ENCODE measurements at regions not wholly inside any gene's neighbourhood (a gene's known extent, or its start where the extent isn't known, plus 50 kb on each side); places are given as distances from the start of the nearest gene placed in this dataset.
"Not testable (repeated sequence)": the region's sequence is repeated elsewhere in the genome, so short reads cannot be mapped to it uniquely, and the experiment has no call there.

- no peak overlapping the region for H3K4me3 ChIP-seq (ENCODE audit: low read length)
- DNase-seq (ENCODE audit: low read depth), result no peak
- TF ChIP-seq, protein P1, sequence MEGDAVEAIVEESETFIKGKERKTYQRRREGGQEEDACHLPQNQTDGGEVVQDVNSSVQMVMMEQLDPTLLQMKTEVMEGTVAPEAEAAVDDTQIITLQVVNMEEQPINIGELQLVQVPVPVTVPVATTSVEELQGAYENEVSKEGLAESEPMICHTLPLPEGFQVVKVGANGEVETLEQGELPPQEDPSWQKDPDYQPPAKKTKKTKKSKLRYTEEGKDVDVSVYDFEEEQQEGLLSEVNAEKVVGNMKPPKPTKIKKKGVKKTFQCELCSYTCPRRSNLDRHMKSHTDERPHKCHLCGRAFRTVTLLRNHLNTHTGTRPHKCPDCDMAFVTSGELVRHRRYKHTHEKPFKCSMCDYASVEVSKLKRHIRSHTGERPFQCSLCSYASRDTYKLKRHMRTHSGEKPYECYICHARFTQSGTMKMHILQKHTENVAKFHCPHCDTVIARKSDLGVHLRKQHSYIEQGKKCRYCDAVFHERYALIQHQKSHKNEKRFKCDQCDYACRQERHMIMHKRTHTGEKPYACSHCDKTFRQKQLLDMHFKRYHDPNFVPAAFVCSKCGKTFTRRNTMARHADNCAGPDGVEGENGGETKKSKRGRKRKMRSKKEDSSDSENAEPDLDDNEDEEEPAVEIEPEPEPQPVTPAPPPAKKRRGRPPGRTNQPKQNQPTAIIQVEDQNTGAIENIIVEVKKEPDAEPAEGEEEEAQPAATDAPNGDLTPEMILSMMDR (conservative IDR thresholded peaks at IDR 0.05; ENCODE audit: low read depth, low read length), result no peak
These were observed 520.2 kb upstream of the NUDT12 start for GRCh38 chr5:104082754-104083153.

DNA sequence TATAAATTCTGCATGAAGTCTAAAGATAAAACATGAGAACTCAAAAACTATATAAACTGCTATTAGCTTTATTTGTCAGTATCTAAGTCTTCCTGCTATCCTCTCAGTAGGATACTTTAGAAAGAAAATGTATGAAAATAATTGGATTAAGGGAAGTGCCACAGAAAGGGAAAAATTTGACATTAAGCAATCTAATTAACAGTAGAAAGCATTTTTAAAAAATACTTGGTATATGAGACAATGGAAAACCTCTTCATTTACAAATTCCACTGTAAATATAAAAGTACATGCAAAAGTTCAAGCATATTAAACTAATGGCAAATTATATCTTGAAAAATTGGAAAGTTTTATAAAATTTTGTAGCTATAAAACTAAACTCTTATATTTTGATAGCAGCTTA is 518.6 kb upstream of the NUDT12 start:
- TF ChIP-seq, protein P1 (conservative IDR thresholded peaks at IDR 0.05; ENCODE audit: low read depth, low read length), result no peak
- DNase-seq (ENCODE audit: low read depth), result no peak

GRCh38 chr5:104080646-104081175 is 518.1 kb upstream of the NUDT12 start:
- no peak overlapping the region for H3K4me3 ChIP-seq (ENCODE audit: low read length)
- no peak for DNase-seq (ENCODE audit: low read depth)
- TF ChIP-seq, protein P1 (conservative IDR thresholded peaks at IDR 0.05; ENCODE audit: low read depth, low read length), result no peak

More for the DNA sequence above, 518.6 kb upstream of the NUDT12 start:
- H3K4me3 ChIP-seq (ENCODE audit: low read length), result no peak overlapping the region

GRCh38 chr5:104079861-104080645 is 517.5 kb upstream of the NUDT12 start:
- DNase-seq (ENCODE audit: low read depth); H3K4me3 ChIP-seq (ENCODE audit: low read length): not testable (repeated sequence)

GRCh38 chr5:104071887-104072286 is 509.3 kb upstream of the NUDT12 start:
- no peak overlapping the region for H3K4me3 ChIP-seq (ENCODE audit: low read length)
- TF ChIP-seq, protein P1 (conservative IDR thresholded peaks at IDR 0.05; ENCODE audit: low read depth, low read length), result no peak
- no peak for DNase-seq (ENCODE audit: low read depth)

DNA sequence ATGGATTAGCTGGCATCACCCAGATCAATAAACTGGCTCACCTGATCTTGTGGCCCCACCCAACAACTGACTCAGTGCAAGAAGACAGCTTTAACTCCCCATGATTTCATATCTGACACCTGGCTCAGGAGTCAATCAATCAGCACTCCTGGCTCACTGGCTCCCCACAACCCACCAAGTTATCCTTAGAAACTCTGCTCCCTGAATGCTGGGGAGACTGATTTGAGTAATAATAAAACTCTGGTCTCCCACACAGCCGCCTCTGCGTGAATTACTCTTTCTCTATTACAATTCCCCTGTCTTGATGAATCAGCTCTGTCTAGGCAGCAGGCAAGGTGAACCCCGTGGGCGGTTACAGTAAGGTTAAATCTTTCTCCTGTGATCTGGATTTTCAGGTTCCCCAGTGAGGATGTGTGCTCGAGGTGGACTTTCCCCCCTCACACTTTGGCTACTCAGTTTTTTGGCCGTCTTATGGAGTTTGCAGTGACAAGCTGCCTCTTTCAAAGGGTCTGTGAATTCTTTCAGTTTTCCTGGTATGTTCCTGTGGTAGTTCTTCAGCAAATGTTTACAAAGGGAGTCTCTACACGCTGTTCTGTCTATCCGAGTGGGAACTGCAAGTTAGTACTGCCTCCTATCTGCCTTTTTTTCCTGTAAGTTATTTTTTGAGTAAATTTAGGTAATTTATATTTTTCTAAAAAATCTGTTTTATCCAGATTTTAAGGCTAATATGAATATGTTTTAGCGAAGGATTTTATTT is 500.2 kb upstream of the NUDT12 start:
- no peak overlapping the region for H3K4me3 ChIP-seq (ENCODE audit: low read length)
- TF ChIP-seq, protein P1 (conservative IDR thresholded peaks at IDR 0.05; ENCODE audit: low read depth, low read length), result no peak
- no peak for DNase-seq (ENCODE audit: low read depth)

DNA sequence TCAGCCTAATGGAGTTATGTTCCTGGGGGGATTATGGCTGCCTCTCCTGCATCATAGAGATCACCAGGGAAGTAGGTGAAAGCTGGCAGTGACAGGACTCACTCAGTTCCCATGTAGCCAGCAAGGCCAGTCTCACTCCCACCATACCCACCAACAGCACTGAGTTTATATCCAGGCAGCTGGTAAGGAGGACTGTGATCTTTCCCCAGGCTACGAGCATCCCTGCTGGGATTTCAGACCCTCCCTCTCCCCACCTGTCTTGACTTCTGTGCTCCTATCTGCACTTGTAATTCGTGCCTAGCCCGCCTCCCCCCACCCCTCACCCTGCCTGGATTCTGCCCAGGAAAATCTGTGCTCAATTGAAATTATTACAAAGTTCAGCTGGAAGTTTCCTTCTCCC is 499.1 kb upstream of the NUDT12 start:
- DNase-seq (ENCODE audit: low read depth), result no peak
- H3K4me3 ChIP-seq (ENCODE audit: low read length), result no peak overlapping the region
- TF ChIP-seq, protein P1 (conservative IDR thresholded peaks at IDR 0.05; ENCODE audit: low read depth, low read length), result no peak
